G401 (cell line): ENCODE measurements at regions not wholly inside any gene's neighbourhood (a gene's known extent, or its start where the extent isn't known, plus 50 kb on each side); places are given as distances from the start of the nearest gene placed in this dataset.
A peak's percentile ranks its signal among the peaks of the same experiment; 100 is the strongest.

Source experiments
- DNase-seq: peaks from one replicate; pipeline ENCODE4 v3.0.0-alpha.2; 2015; ENCODE audit warnings: low spot score
- in situ Hi-C: cut with HindIII; loops from 2 replicates; pipeline ENCODE4 v1.10.0; 2016; ENCODE audit warnings: low sequenced_read_pairs, mixed read lengths

- in situ Hi-C loops: no loop called here
- no peak for DNase-seq
Measured at GRCh38 chr7:134391223-134391622, 67.7 kb downstream of the AKR1B1 start.

GRCh38 chr7:134388336-134389019, 70.4 kb downstream of the AKR1B1 start:
- in situ Hi-C loops: no loop called here
- DNase-seq: no peak

GRCh38 chr7:134378562-134378961, 61.8 kb upstream of the SLC35B4 start:
- in situ Hi-C loops: no loop called here
- DNase-seq: no peak

DNA sequence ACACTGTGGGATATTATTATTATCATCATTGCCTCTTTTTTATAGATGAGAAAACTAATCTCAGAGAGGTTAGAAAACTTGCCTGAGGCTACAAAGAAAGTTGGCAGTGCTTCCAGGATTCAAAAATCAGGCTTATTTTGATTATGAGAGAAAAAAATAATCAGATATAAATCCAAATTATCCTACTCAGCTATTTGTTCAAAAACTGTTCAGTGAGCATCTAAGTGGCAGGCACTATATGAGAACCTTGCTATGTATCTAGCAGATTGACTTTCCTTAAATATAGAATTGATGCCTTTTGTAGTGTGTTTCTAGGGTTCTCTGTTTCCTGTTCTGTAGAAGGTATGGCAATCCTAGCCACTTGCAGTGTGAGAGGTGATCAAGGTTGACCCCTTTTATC, 60.0 kb upstream of the SLC35B4 start:
- in situ Hi-C loops: no loop called here

GRCh38 chr7:134375206-134375605, 58.5 kb upstream of the SLC35B4 start:
- DNase-seq: peak; percentile 4
- in situ Hi-C loops: no loop called here

More for the DNA sequence above, 60.0 kb upstream of the SLC35B4 start:
- no peak for DNase-seq

DNA sequence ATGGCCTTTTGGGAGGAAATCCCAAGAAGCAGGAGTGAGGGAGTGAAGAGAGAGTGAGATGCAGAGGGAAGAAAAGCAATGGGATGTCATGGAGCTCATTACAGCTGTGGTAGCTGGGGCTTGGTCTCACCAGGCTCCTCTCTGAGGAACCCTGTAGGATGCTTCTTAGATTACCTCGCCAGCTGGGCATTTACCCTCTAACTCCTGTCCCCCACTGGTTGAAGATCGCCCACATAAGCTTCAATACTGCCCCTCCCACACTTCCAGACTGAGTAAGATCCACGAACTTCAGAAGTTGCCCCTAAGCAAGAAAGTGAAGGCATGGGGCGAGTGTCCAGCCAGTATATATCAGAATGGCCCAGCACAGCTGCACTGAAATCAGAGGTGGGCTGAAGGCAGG, 58.1 kb upstream of the SLC35B4 start:
- in situ Hi-C loops: no loop called here

DNA sequence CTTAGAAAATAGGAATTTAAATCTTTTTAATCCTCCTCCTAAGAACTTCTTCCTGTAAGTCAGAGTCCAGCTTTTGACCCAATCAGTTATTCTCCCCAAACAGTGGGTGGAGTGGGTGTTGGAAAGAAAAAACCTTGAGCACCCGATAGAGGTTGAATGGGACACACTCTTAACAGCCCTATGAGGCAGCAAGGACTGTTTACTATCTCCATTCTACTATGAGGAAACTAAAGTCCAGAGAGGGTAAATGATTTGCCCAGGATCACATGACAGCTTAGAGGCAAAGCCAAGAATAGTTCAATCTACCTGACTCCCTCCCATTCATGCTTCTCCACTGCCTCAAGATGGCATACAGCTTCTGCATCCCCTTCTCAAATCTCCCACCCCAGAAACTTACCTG, 57.6 kb upstream of the SLC35B4 start:
- in situ Hi-C loops: no loop called here

More for the DNA sequence above, 58.1 kb upstream of the SLC35B4 start:
- DNase-seq: no peak

DNA sequence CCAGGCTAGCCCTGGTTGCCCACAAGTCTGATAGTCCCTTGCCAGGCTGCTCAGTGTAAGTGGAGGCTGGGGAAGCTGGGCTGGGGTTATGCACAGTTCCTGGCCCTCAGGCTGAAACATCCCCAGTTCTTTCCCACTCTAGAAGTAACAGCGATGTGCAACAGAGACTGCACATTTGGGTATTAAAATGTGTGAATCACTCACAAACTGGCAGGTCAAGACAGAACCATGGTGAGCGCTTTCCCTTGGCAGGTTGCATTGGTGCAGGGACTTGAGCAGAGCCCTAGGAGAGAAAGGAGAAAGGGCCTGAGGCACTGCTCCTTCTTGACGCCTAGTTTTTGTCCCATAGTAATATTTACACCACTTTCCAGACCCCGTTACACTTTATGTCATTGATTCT, 56.1 kb upstream of the SLC35B4 start:
- in situ Hi-C loops: no loop called here

More for the DNA sequence above, 57.6 kb upstream of the SLC35B4 start:
- DNase-seq: no peak

DNA sequence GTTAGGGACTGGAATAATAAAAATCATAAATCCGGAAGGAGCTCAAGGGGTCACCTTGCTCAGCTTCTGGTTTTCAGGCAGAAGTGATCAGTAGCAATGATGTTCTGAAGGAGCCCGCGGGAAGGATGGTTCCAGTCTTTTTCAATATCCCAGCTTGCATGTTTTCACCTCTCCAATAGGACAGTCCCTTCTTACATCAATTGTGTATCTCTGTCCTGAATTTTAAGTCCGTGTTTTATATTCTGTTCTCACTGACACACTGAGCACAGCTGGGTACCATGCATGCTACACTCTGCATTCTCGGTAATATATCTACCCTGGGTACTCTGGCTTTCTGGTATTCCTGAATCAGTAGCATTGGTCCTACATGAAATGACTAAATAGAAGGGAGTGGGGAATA, 55.2 kb upstream of the SLC35B4 start:
- in situ Hi-C loops: no loop called here
- no peak for DNase-seq

More for the DNA sequence above, 56.1 kb upstream of the SLC35B4 start:
- DNase-seq: no peak

GRCh38 chr7:134371536-134371935, 54.8 kb upstream of the SLC35B4 start:
- DNase-seq: no peak
- in situ Hi-C loops: no loop called here

DNA sequence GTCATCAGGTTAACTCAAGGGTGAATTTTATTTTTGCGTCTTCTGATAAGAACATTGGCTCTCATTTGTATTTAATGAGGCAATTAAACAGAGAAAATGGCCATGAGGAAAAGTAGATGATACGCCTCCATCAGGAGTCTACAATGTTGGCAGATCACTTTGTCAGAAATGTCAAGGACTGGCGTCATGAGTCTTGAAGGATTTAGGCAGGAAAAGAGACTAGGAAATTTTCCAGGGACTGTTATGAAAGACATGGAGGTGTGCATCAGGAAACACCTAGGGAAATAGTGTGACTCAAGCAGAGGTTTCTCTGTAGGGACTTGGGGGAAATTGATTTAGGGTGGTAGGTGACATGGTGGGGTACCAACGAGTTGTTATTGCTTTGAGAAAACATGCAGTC, 53.4 kb upstream of the SLC35B4 start:
- no peak for DNase-seq
- in situ Hi-C loops: no loop called here

DNA sequence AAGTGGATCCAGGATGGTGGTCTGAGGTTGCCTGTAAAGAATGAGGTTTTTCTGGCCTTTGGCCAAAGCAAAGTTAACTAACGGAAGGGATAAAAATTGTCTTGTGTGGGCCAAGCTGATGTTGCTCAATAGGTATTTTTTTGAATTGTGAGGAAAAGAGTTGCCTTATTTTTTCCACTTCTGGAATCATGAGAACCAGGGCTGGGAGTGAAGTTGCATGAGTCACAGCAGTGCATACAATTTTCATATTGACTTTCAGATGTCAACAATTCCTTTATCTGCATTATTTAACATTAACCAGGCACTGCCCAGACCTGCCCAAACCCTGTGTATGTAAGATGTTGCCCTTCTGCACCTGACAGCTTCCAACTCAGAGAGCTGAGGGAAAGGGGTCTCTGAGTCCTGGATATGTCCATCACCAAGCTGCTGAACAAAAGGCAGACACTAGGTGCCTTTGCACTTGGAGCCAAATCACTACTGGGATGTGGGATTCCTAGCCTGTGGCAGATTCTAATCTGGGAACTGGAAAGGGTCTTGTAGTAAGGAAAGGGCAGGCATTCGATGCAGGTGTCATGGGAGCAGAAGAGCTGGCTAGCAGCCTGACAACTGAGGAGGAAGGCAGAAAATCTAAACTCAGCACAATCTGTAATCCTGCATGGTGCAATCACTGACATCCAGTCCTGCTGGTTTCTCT, 52.3 kb upstream of the SLC35B4 start:
- in situ Hi-C loops: no loop called here
- no peak for DNase-seq

DNA sequence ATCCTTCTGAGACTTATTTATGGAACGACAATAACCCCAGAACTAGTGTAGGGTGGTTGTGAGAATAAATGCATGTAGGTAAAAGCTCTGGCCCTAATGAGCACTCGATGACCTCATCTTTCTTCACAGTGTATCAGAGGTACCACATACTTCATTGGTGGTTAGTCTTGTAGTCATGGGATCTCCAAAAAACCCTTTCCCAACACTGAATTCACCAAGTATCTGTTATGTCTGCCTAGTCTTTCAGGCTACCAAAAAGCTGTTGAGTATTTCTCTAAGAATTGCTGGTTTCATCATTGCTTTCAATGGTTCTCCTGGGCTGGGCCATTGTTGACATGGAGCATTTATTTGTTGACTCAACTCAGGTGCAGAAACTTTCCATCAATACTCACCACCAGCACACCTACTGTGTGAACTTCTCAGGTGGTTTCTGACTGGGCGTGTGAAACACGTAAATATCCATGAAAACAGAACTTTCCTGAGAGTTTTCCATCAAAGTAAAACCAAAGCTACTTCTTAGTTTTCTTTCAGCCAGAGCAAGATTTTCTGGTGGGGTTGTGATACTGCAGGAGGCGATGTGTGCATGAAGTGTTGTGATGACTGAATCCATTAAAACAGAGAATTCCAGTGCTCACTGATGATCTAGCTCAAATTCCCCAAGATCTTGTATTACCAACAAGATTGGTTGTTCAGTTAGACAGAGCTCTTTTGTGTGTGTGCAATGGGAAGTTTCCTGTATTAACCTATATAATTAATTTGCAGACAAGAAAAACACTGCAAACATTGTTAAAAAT, 51.4 kb upstream of the SLC35B4 start:
- in situ Hi-C loops: no loop called here
- no peak for DNase-seq
